ENCODE measurements at regions not wholly inside any gene's neighbourhood (a gene's known extent, or its start where the extent isn't known, plus 50 kb on each side); places are given as distances from the start of the nearest gene placed in this dataset.

GRCh38 chr1:45260244-45260643 lies 53.8 kb upstream of the ZSWIM5 start:
- no peak for TF ChIP-seq CTCF (conservative IDR thresholded peaks at IDR 0.05)
- Histone ChIP-seq H3K27ac (ENCODE audit: insufficient read length, low read depth, low read length) (no peak overlapping the region), H2AFZ (ENCODE audit: low read length) (no peak overlapping the region), H2BK120ac (ENCODE audit: low read depth, low read length, poor library complexity, severe bottlenecking) (no peak overlapping the region), H3K56ac (ENCODE audit: insufficient read length, low read depth, low read length) (no peak overlapping the region), H3K23me2 (ENCODE audit: insufficient read length, low read depth, low read length, poor library complexity, severe bottlenecking) (no peaks in the 10 kb centered on the region), H3K27me3 (ENCODE audit: insufficient read depth, low read length) (no peaks in the 10 kb centered on the region), H3K79me1 (ENCODE audit: insufficient read depth, low read depth, low read length, poor library complexity, severe bottlenecking) (no peaks in the 10 kb centered on the region), H4K91ac (ENCODE audit: insufficient read length, low read depth, low read length) (no peak overlapping the region), H3K18ac (ENCODE audit: insufficient read length, low read depth, low read length) (no peak overlapping the region), H3K23ac (ENCODE audit: insufficient read length, low read depth, low read length) (no peak overlapping the region), H2BK20ac (ENCODE audit: low read depth, low read length, poor library complexity, severe bottlenecking) (no peak overlapping the region), H4K8ac (replicated peaks; ENCODE audit: insufficient read length, low read depth, low read length) (no peak overlapping the region), H2BK15ac (ENCODE audit: low read depth, low read length) (no peak overlapping the region), H3K9me3 (ENCODE audit: control insufficient read depth, low read depth, low read length) (peaks cover 23% of the 10 kb centered on the region), H3K14ac (ENCODE audit: insufficient read depth, low read length) (no peak overlapping the region), H2BK5ac (ENCODE audit: insufficient read length, low read length) (no peak overlapping the region), H2AK5ac (ENCODE audit: insufficient read length, low read length) (no peak overlapping the region), H2BK12ac (ENCODE audit: insufficient read length, low read depth, low read length) (no peak overlapping the region), H3K4me1 (ENCODE audit: insufficient read depth, low read length) (no peaks in the 10 kb centered on the region), H3K4me2 (ENCODE audit: insufficient read depth, insufficient read length, low read length) (no peak overlapping the region), H3K4ac (ENCODE audit: low read depth, low read length) (no peak overlapping the region), H3T11ph (ENCODE audit: low read length) (no peak overlapping the region), H4K5ac (ENCODE audit: insufficient read length, low read depth, low read length) (no peak overlapping the region), H4K20me1 (ENCODE audit: control insufficient read depth, insufficient read depth, insufficient read length) (no peaks in the 10 kb centered on the region), H3K79me2 (ENCODE audit: insufficient read depth, low read length) (no peaks in the 10 kb centered on the region), H3K9ac (ENCODE audit: extremely low read depth, insufficient read length, low read length) (no peak overlapping the region)
- Mint-ChIP-seq H3K36me3 (ENCODE audit: insufficient read depth in 1 of 3, low read depth in 3 of 3) (peaks cover 15 to 27% (median 25%) of the 10 kb centered on the region in 3 experiments), H3K27me3 (ENCODE audit: low read depth) (peaks cover 9% of the 10 kb centered on the region), H3K4me1 (no peaks in the 10 kb centered on the region), H3K9me3 (peaks cover 48 to 54% of the 10 kb centered on the region in 2 experiments), H3K27ac (no peak overlapping the region), H3K4me3 (no peak overlapping the region)
- no CpG with 5 or more reads among the region's 2 CpGs for WGBS (ENCODE audit: extremely low coverage, insufficient read length, low lambda C conversion rate)
- no peak for DNase-seq
